Spleen (tissue), 7 donors: ENCODE measurements at regions not wholly inside any gene's neighbourhood (a gene's known extent, or its start where the extent isn't known, plus 50 kb on each side); places are given as distances from the start of the nearest gene placed in this dataset.

Experiments
- POLR2A ChIP-seq, 3 donors: fragments of 450-650 bp; IDR thresholded peaks; one replicate each; pipeline ENCODE4 v1.5.1; 2017; ENCODE audit warnings: antibody characterized with exemption in 3 of 3, mild to moderate bottlenecking in 1 of 3
- POLR2AphosphoS5 ChIP-seq, 3 donors: sonication (generic); formaldehyde crosslinking; IDR thresholded peaks; one replicate each; pipeline ENCODE4 v1.5.1; 2017; ENCODE audit warnings: antibody characterized with exemption in 3 of 3
- TF ChIP-seq, protein P1 (sequence below), 11 experiments: fragments of 200-600 bp in 7 of 11; fragments of 450-650 bp in 4 of 11; sonication (generic) in 4 of 11; IDR thresholded peaks in 8 of 11; conservative IDR thresholded peaks in 3 of 11; 1 replicate in 7 of 11; 2 replicates in 4 of 11; pipeline versions ENCODE4 v1.4.0 to v1.8.0; 2016 to 2021; ENCODE audit warnings: antibody characterized with exemption in 11 of 11, inconsistent platforms in 4 of 11, mild to moderate bottlenecking in 1 of 11
- donor health status: DM: no; HTN: no; CAD: no; lungs with moderate emphysema.
- donor health status: DM: no; HTN: no; CAD: no.
- donor health status: DM: no; HTN: no; CAD: no.

DNA sequence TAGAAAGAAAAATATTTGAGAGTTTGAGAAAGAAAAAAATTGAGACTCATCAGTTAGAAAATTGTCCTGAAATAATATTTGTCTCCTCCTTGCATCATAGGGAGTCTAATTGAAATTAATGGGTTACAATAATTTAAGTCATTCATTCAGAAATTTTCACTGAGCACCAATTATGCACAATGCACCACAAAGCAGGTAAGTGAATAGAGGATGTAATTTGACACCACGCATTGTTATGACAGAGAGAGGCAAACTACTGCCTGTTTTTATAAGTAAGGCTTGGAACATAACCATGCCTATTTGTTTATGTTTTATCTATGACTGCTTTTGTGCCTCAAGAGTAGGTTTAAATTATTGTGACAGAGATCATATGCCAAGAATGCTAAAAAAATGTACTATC is 537.9 kb upstream of the FAT3 start:
- TF ChIP-seq, protein P1, sequence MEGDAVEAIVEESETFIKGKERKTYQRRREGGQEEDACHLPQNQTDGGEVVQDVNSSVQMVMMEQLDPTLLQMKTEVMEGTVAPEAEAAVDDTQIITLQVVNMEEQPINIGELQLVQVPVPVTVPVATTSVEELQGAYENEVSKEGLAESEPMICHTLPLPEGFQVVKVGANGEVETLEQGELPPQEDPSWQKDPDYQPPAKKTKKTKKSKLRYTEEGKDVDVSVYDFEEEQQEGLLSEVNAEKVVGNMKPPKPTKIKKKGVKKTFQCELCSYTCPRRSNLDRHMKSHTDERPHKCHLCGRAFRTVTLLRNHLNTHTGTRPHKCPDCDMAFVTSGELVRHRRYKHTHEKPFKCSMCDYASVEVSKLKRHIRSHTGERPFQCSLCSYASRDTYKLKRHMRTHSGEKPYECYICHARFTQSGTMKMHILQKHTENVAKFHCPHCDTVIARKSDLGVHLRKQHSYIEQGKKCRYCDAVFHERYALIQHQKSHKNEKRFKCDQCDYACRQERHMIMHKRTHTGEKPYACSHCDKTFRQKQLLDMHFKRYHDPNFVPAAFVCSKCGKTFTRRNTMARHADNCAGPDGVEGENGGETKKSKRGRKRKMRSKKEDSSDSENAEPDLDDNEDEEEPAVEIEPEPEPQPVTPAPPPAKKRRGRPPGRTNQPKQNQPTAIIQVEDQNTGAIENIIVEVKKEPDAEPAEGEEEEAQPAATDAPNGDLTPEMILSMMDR (IDR thresholded peaks at IDR 0.05 in 8 of 11, conservative IDR thresholded peaks at IDR 0.05 in 3 of 11) = no peak
- TF ChIP-seq POLR2AphosphoS5 (IDR thresholded peaks at IDR 0.05) (no peak), POLR2A (IDR thresholded peaks at IDR 0.05) (no peak)
